ENCODE measurements at regions not wholly inside any gene's neighbourhood (a gene's known extent, or its start where the extent isn't known, plus 50 kb on each side); places are given as distances from the start of the nearest gene placed in this dataset.

- no peak for DNase-seq
Observed at GRCh38 chr5:66503203-66503789, 92.9 kb upstream of the MAST4 start.

- DNase-seq, result no peak
Observed at GRCh38 chr5:66507106-66507505, 89.1 kb upstream of the MAST4 start.

DNA sequence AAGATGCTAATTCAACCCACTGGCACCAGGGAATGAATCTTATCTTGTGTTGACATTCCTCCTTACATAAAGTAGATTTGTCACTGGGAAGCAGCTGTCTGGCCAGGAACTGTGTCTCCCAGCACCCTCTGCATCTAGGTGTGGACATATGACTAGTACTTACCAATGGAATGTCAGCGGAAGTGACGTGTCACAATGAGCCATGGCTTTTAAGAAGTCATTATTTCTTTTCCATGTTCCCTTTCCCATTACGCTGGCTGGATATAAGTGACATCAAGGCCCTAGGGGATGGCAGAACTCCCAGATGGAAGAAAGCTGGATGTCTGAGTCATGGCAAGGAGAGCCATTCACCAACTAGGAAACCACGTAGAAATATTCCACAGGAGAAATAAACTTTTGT lies 84.7 kb upstream of the MAST4 start:
- DNase-seq, result no peak

GRCh38 chr5:66513130-66513529 lies 83.1 kb upstream of the MAST4 start:
- no peak for DNase-seq

DNA sequence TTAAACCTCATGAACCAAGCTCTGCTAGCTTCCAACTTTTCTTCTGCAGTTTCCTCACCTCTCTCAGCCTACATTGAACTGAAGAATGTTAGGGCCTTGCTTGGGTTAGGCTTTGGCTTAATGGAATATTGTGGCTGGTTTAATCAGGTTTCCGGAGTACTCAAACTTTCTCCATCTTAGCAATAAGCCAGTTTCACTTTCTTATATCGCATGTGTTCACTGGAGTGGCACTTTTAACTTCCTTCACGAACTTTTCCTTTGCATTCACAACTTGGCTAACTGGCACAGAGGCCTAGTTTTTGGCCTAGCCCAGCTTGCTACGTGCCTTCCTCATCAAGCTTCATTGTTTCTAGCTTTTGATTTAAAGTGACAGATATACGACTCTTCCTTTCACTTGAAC lies 81.0 kb upstream of the MAST4 start:
- DNase-seq, result no peak

DNA sequence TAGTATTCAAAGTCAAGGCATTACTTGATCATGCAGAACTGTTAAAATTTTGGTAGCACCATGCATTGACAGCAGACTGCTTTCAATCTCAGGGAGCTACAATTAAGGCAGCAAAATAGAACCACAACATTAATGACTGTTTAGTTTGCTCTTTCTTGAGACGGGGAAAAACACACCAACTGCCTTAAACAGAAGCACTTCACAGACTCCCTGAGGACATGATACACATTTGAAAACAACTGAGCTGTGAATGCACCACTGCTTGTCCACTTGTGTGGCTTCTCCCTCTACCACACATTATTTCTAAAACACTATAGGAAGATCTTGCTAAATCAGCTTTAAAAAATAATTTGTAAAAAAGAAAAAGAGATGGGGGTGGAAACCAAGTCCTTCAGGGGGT lies 79.6 kb upstream of the MAST4 start:
- DNase-seq, result no peak

GRCh38 chr5:66517351-66517750 lies 78.8 kb upstream of the MAST4 start:
- no peak for DNase-seq

DNA sequence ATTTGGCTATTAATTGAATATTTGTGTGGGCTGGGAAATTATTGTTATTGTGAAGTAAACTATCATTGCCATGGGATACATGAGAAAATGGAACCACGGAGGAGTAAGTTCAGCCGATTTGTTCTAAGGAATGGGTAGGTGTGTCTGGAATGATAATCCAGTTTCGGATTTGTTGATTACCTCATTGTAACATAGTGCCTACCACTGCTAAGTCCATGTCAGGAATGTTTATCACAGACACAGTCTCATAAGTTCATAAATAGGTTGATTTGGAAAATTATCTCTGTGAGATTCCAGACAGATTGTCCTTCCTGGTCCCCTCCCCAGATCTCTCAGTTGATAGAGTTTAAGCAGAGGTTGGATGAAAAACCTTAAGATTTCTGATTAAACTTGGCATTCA lies 78.1 kb upstream of the MAST4 start:
- no peak for DNase-seq

DNA sequence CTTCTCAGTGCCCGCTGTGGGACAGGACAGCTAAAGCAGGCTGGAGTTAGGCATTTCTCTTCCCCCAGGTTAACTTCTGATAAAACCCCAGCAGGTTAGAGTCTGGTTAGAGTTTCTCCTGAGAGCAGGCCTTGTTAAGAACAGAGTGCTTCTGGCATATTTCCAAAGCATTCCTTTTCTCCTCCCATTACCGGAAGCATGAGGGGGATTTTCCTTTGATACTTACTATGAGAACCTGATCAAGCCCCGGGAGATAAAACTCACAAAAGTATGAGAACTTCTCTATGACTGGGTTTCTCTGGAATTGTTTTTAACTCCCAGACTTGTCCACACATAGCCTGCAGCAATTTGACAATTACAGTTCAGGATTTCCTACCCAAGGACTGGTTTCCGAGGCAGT lies 77.4 kb upstream of the MAST4 start:
- DNase-seq, result no peak

DNA sequence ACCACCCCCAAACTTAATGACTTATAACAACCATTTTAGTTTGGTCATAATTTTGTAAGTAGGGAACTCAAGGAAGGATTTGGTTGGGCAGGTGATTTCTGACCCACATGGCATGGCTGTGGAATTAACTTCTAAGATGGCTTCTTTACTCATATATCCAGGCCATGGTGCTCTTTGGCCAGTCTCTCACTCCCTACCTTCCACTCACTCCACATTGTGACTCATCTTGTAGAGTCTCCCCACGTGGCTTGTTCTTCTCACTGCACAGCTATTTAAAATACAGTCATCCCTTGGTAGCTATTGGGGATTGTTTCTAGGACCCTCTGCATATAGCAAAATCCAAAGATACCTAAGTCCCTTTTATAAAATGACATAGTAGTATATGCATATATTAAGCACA lies 76.6 kb upstream of the MAST4 start:
- DNase-seq, result no peak

- DNase-seq, result no peak
Observed at GRCh38 chr5:66520854-66521253, 75.3 kb upstream of the MAST4 start.

DNA sequence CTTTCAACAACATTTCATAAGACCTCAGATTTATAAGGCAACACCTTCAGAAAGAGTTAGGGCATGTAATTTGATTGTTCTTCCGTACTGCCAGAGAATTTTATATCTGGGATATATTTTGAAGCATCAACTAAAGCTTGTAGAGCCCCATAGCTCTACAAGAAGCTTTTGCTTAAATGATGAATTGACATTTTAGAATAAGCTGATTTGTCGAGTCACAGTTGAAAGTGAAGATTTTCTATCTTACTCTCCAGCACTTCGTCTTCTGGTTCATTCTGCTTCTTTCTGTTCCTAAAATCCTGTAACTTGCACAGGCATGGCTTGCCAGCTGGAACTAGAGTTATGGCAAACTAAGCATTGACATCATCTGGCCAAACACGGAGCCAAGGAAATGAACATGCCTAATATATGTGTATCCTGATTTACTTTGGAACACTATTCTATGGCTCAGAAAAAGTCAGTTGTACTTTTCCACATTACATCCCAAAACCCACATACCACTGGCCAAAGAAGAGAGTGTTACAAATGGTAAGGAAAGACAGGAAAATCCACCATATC lies 68.6 kb upstream of the MAST4 start:
- DNase-seq, result no peak

- DNase-seq, result no peak
Observed at GRCh38 chr5:66529182-66529581, 67.0 kb upstream of the MAST4 start.

DNA sequence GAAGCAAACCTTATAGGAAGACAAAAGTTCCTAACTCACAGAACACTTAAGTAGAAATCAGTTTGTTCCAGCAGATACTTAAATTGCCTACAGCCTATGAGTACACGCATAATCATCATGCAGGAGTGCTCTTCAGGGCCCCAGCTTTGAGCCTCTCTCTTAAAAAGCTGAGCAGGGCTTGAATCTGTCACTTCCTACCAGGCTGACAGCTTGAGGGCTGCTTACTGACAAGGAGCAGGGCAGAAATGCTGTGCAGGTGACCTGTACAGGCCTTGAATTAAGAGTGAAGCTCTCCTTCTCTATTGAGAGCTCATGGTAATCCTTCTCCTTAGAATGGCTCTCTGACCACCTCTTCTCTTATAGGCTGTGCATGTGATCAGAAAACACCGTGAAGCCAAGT lies 66.5 kb upstream of the MAST4 start:
- no peak for DNase-seq

DNA sequence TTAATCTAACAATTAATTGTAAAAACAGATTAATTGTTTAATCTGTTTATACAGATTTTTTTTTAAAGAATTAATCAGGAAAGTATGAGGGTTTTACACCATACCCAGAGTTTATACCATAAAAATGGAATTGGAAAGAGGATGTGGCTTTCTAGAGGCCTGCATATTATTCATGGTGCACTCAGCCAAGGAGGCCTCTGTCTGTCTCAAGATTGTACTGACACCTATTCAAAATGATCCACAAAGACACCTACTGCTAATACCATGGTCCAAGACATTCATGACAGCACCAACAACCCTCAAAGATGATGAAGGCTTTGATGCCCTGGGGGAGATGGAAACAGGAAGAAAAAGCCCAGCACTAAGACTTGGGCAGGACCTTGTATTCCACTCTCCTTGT lies 58.1 kb upstream of the MAST4 start:
- DNase-seq, result no peak

DNA sequence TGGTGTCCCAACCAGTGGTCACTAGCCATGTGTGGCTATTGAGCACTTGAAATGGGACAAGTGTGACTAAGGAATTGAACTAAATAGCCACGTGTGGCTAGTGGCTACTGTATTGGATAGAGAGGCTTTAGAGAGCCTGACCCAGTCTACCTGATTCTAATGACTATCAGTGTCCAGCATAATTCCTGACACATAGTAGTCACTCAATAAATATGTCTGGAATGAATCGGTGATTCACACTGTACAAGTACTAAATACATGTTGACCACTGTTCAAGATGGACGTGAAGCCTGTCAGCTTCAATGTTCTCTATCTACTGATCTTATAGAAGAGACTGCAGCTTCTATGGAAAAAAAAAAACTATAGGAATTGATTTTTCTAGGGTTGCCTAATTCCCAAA lies 57.7 kb upstream of the MAST4 start:
- DNase-seq, result no peak

GRCh38 chr5:66540078-66540477 lies 56.1 kb upstream of the MAST4 start:
- no peak for DNase-seq

GRCh38 chr5:66542711-66543110 lies 53.5 kb upstream of the MAST4 start:
- no peak for DNase-seq
